DOHH2 (cell line): ENCODE measurements at regions not wholly inside any gene's neighbourhood (a gene's known extent, or its start where the extent isn't known, plus 50 kb on each side); places are given as distances from the start of the nearest gene placed in this dataset.

ENCODE experiments used
- CTCF ChIP-seq: fragments of 200-600 bp; sonication (generic); IDR thresholded peaks from one replicate; pipeline ENCODE4 v1.5.1; 2014; ENCODE audit warnings: antibody characterized with exemption, mild to moderate bottlenecking, low read depth, low read length; ENCODE audit not compliant: poor library complexity, severe bottlenecking
- EZH2phosphoT487 ChIP-seq: fragments of 200-600 bp; sonication (generic); IDR thresholded peaks from 2 replicates; pipeline ENCODE4 v1.6.1; 2017; ENCODE audit warnings: borderline replicate concordance, mild to moderate bottlenecking, antibody characterized with exemption, low read length, moderate library complexity, mixed read lengths

DNA sequence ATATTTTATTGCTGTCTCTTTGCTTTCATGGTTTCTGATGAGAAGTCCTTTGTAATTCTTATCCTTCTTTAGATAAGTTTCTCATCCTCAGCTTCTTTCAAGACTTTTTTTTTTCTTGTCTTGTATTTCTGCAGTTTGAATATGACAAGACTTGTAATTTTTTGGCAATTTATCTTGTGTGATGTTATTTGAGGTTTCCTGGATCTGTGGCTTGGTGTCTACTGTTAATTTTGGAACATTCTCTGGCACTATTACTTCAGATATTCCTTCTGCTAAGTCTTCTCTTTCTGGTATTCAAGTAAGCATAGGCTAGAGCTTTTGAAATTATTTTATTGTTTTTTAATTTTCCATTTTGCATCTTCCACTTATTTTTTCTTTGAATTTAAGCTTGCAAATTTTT, 1083.2 kb downstream of the CNTNAP5 start:
- TF ChIP-seq CTCF, result no peak
- TF ChIP-seq EZH2phosphoT487, result no peak
